Natural killer cell (primary cell): ENCODE measurements at regions not wholly inside any gene's neighbourhood (a gene's known extent, or its start where the extent isn't known, plus 50 kb on each side); places are given as distances from the start of the nearest gene placed in this dataset.

Experiments used
- ATAC-seq, 3 donors: fragments of 150-1000 bp in 2 of 3; fragments of 200-7000 bp in 1 of 3; cut with Tn5 transposase; 1 replicate in 1 of 3; 2 replicates in 2 of 3; pipeline ENCODE4 v1.10.0; 2021; ENCODE audit warnings: mild to moderate bottlenecking in 2 of 3, moderate library complexity in 2 of 3
- DNase-seq, 2 donors: peaks; one replicate each; pipeline versions ENCODE4 v3.0.0 to v3.0.0-alpha.2; 2013 to 2021; ENCODE audit warnings: mixed read lengths in 1 of 2
- H3K27ac ChIP-seq: one replicate; pipeline ENCODE4 v1.5.1; 2013; ENCODE audit warnings: mild to moderate bottlenecking, low read length
- H3K27me3 ChIP-seq: one replicate; pipeline ENCODE4 v1.6.1; 2013; ENCODE audit warnings: low read length; ENCODE audit not compliant: control insufficient read depth, insufficient read depth
- H3K36me3 ChIP-seq: one replicate; pipeline ENCODE4 v1.6.1; 2013; ENCODE audit warnings: low read length; ENCODE audit not compliant: control insufficient read depth, insufficient read depth
- H3K4me1 ChIP-seq: one replicate; pipeline ENCODE4 v1.6.1; 2013; ENCODE audit warnings: low read length; ENCODE audit not compliant: control insufficient read depth, insufficient read depth
- H3K4me3 ChIP-seq: one replicate; pipeline ENCODE4 v1.5.1; 2013; ENCODE audit warnings: low read length
- H3K9me3 ChIP-seq: one replicate; pipeline ENCODE4 v1.6.1; 2013; ENCODE audit warnings: low read length; ENCODE audit not compliant: control insufficient read depth, insufficient read depth
- H3K27ac Mint-ChIP-seq, 2 donors: one replicate each; pipeline ENCODE4 v1.8.0; 2022; ENCODE audit warnings: mild to moderate bottlenecking in 2 of 2, mixed read lengths in 2 of 2, moderate library complexity in 1 of 2
- H3K27me3 Mint-ChIP-seq, 2 donors: one replicate each; pipeline ENCODE4 v1.8.0; 2022; ENCODE audit warnings: low read depth in 2 of 2, mixed read lengths in 2 of 2
- H3K36me3 Mint-ChIP-seq: one replicate; pipeline ENCODE4 v1.8.0; 2022; ENCODE audit warnings: mixed read lengths
- H3K4me1 Mint-ChIP-seq, 2 donors: one replicate each; pipeline ENCODE4 v1.8.0; 2022; ENCODE audit warnings: mixed read lengths in 2 of 2
- H3K4me3 Mint-ChIP-seq: one replicate; pipeline ENCODE4 v1.8.0; 2022; ENCODE audit warnings: mild to moderate bottlenecking, moderate library complexity, mixed read lengths
- H3K9me3 Mint-ChIP-seq, 2 donors: one replicate each; pipeline ENCODE4 v1.8.0; 2022; ENCODE audit warnings: mixed read lengths in 2 of 2
- WGBS: methylation state at CpG from one replicate; pipeline ENCODE4 v1.1.7; 2013; ENCODE audit warnings: missing lambda C conversion rate; ENCODE audit not compliant: insufficient coverage; 5-methylcytosine and 5-hydroxymethylcytosine counted together
- intact Hi-C: fragments of 100-400 bp; cut with micrococcal nuclease; formaldehyde crosslinking; loops from one replicate; pipeline ENCODE4 v1.14.2; 2022
- TF ChIP-seq, protein P1 (sequence below): fragments of 200-600 bp; IDR thresholded peaks from one replicate; pipeline ENCODE4 v1.8.0; 2022; ENCODE audit warnings: antibody characterized with exemption

GRCh38 chr10:120022357-120022756 is 129.8 kb downstream of the SEC23IP start:
- 85% methylated on average over 7 of the region's 7 CpGs for WGBS
- H3K4me3 Mint-ChIP-seq: no peak overlapping the region
- peaks cover 27 to 50% of the 10 kb centered on the region in 2 donors for H3K27me3 Mint-ChIP-seq
- Histone ChIP-seq H3K4me1 (no peaks in the 10 kb centered on the region), H3K27ac (no peak overlapping the region), H3K9me3 (no peaks in the 10 kb centered on the region), H3K27me3 (no peaks in the 10 kb centered on the region), H3K36me3 (no peaks in the 10 kb centered on the region), H3K4me3 (no peak overlapping the region)
- peaks cover 0 to 4% of the 10 kb centered on the region in 2 donors for H3K4me1 Mint-ChIP-seq
- DNase-seq: no peak
- intact Hi-C loops: no loop called here
- peaks cover 0 to 4% of the 10 kb centered on the region in 2 donors for H3K9me3 Mint-ChIP-seq
- no peak overlapping the region for H3K27ac Mint-ChIP-seq
- ATAC-seq: no peak
- TF ChIP-seq, protein P1, sequence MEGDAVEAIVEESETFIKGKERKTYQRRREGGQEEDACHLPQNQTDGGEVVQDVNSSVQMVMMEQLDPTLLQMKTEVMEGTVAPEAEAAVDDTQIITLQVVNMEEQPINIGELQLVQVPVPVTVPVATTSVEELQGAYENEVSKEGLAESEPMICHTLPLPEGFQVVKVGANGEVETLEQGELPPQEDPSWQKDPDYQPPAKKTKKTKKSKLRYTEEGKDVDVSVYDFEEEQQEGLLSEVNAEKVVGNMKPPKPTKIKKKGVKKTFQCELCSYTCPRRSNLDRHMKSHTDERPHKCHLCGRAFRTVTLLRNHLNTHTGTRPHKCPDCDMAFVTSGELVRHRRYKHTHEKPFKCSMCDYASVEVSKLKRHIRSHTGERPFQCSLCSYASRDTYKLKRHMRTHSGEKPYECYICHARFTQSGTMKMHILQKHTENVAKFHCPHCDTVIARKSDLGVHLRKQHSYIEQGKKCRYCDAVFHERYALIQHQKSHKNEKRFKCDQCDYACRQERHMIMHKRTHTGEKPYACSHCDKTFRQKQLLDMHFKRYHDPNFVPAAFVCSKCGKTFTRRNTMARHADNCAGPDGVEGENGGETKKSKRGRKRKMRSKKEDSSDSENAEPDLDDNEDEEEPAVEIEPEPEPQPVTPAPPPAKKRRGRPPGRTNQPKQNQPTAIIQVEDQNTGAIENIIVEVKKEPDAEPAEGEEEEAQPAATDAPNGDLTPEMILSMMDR: no peak
- no peaks in the 10 kb centered on the region for H3K36me3 Mint-ChIP-seq

GRCh38 chr10:120034236-120034635 is 141.7 kb downstream of the SEC23IP start:
- Mint-ChIP-seq H3K9me3 (no peaks in the 10 kb centered on the region), H3K27ac (no peak overlapping the region), H3K4me3 (no peak overlapping the region), H3K27me3 (peaks cover 9 to 35% of the 10 kb centered on the region in 2 donors), H3K4me1 (no peaks in the 10 kb centered on the region), H3K36me3 (no peaks in the 10 kb centered on the region)
- no peak overlapping the region for H3K27ac ChIP-seq
- no peaks in the 10 kb centered on the region for H3K27me3 ChIP-seq
- no peaks in the 10 kb centered on the region for H3K9me3 ChIP-seq
- H3K36me3 ChIP-seq: no peaks in the 10 kb centered on the region
- TF ChIP-seq, protein P1: no peak
- H3K4me3 ChIP-seq: no peak overlapping the region
- no peaks in the 10 kb centered on the region for H3K4me1 ChIP-seq
- intact Hi-C loops: no loop called here
- ATAC-seq (no peak), DNase-seq (no peak)
- WGBS: 56% methylated on average over 1 of the region's 1 CpG

- H3K36me3 ChIP-seq: no peaks in the 10 kb centered on the region
- TF ChIP-seq, protein P1: no peak
- H3K4me3 ChIP-seq: no peak overlapping the region
- ATAC-seq (no peak), DNase-seq (no peak)
- H3K27ac ChIP-seq: no peak overlapping the region
- H3K9me3 Mint-ChIP-seq: no peaks in the 10 kb centered on the region
- H3K36me3 Mint-ChIP-seq: no peaks in the 10 kb centered on the region
- no peak overlapping the region for H3K4me3 Mint-ChIP-seq
- H3K4me1 Mint-ChIP-seq: peaks cover 0 to 4% of the 10 kb centered on the region in 2 donors
- intact Hi-C loops: no loop called here
- H3K27ac Mint-ChIP-seq: no peak overlapping the region
- no peaks in the 10 kb centered on the region for H3K27me3 ChIP-seq
- peaks cover 10 to 24% of the 10 kb centered on the region in 2 donors for H3K27me3 Mint-ChIP-seq
- no peaks in the 10 kb centered on the region for H3K4me1 ChIP-seq
- H3K9me3 ChIP-seq: no peaks in the 10 kb centered on the region
Measured at GRCh38 chr10:120039046-120039445, 146.5 kb downstream of the SEC23IP start.

DNA sequence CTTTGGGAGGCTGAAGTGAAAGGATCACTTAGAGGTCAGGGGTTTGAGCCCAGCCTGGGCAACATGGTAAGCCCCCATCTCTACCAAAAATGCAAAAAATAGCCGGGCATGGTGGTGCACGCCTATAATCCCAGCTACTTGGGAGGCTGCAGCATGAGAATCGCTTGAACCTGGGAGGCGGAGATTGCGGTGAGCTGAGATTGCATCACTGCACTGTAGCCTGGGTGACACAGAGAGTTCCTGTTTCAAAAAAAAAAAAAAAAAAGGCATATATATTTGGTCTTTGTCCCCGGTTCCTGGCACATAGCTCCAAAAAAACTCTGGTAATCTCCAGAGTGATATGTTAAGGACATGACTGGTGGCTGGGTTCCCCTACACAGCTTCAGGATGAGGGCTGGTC is 147.3 kb downstream of the SEC23IP start:
- ATAC-seq (no peak), DNase-seq (no peak)
- Histone ChIP-seq H3K4me1 (no peaks in the 10 kb centered on the region), H3K4me3 (no peak overlapping the region), H3K27me3 (no peaks in the 10 kb centered on the region), H3K36me3 (no peaks in the 10 kb centered on the region), H3K9me3 (no peaks in the 10 kb centered on the region), H3K27ac (no peak overlapping the region)
- intact Hi-C loops: no loop called here
- Mint-ChIP-seq H3K27ac (no peak overlapping the region), H3K36me3 (no peaks in the 10 kb centered on the region), H3K4me3 (no peak overlapping the region), H3K27me3 (peaks cover 10 to 24% of the 10 kb centered on the region in 2 donors), H3K9me3 (no peaks in the 10 kb centered on the region), H3K4me1 (peaks cover 0 to 4% of the 10 kb centered on the region in 2 donors)
- 90% methylated on average over 6 of the region's 6 CpGs for WGBS
- TF ChIP-seq, protein P1: no peak
